K562 (cell line): ENCODE measurements at regions not wholly inside any gene's neighbourhood (a gene's known extent, or its start where the extent isn't known, plus 50 kb on each side); places are given as distances from the start of the nearest gene placed in this dataset.

ENCODE experiments used
- CBX5 ChIP-seq: IDR thresholded peaks from 2 replicates; pipeline ENCODE4 v1.6.1; 2014; ENCODE audit warnings: low read depth, borderline replicate concordance
- EZH2 ChIP-seq: IDR thresholded peaks from 2 replicates; pipeline ENCODE4 v1.6.1; 2012; ENCODE audit warnings: low read depth, mild to moderate bottlenecking, inconsistent platforms, low read length, borderline replicate concordance
- MTA1 ChIP-seq: fragments of 450-650 bp; IDR thresholded peaks from 2 replicates; pipeline ENCODE4 v1.6.1; 2017; ENCODE audit warnings: borderline replicate concordance
- TF ChIP-seq, protein P1 (sequence below), 3 experiments: IDR thresholded peaks in 2 of 3; conservative IDR thresholded peaks in 1 of 3; 2 replicates each; pipeline ENCODE4 v1.5.1; 2011 to 2012; ENCODE audit warnings: low read length in 3 of 3, mild to moderate bottlenecking in 3 of 3, control low read depth in 2 of 3, improper control_type of control experiment in 1 of 3, inconsistent platforms in 1 of 3, low read depth in 1 of 3, mixed read lengths in 1 of 3, moderate library complexity in 1 of 3; ENCODE audit not compliant: insufficient read depth in 2 of 3
- TF ChIP-seq, protein P2 (sequence below): fragments of 150-350 bp; conservative IDR thresholded peaks from 2 replicates; pipeline ENCODE4 v1.6.1; 2014; ENCODE audit warnings: low read length
- TF ChIP-seq, protein P3 (sequence below): fragments of 250-450 bp; sonication (Bioruptor Pico); IDR thresholded peaks from 2 replicates; pipeline ENCODE4 v1.8.0; 2021; ENCODE audit warnings: moderate library complexity, mild to moderate bottlenecking, inconsistent platforms

DNA sequence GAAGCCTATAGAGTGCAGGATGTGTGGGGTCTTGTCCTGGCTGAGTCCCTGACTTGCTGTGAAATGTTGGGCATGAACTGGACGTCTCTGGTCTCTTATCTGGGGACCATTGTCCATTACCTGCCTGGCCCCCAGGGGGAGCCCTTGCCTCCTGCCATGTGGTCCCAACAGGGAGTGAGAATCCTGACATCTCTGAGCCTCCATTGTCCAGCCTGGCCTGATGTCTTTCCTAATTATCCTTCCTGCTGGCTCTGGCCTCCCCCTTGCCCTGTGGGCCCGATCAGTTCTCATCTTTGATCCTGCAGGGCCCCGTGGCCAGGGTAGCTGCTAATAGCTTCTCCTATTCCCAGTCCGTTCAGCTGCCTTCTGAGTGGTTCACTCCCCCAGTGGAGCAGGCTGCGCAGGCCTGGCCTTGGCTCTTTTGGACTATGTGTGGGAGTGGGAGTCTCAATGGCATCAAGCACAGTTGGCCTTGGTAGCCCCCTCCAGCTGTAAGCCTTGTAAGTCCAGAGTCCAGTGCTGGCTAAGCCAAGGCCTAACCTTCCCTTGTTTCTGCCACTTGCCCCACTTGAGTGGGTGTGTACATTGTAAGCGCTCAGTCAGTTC is 77.9 kb upstream of the RALY start:
- TF ChIP-seq CBX5: no peak
- TF ChIP-seq, protein P1, sequence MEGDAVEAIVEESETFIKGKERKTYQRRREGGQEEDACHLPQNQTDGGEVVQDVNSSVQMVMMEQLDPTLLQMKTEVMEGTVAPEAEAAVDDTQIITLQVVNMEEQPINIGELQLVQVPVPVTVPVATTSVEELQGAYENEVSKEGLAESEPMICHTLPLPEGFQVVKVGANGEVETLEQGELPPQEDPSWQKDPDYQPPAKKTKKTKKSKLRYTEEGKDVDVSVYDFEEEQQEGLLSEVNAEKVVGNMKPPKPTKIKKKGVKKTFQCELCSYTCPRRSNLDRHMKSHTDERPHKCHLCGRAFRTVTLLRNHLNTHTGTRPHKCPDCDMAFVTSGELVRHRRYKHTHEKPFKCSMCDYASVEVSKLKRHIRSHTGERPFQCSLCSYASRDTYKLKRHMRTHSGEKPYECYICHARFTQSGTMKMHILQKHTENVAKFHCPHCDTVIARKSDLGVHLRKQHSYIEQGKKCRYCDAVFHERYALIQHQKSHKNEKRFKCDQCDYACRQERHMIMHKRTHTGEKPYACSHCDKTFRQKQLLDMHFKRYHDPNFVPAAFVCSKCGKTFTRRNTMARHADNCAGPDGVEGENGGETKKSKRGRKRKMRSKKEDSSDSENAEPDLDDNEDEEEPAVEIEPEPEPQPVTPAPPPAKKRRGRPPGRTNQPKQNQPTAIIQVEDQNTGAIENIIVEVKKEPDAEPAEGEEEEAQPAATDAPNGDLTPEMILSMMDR (IDR thresholded peaks at IDR 0.05 in 2 of 3, conservative IDR thresholded peaks at IDR 0.05 in 1 of 3; ENCODE audit: insufficient read depth in 2 of 3, low read depth in 1 of 3, low read length in 3 of 3): peak; percentile 78 to 93 (median 79)
- TF ChIP-seq, protein P2, sequence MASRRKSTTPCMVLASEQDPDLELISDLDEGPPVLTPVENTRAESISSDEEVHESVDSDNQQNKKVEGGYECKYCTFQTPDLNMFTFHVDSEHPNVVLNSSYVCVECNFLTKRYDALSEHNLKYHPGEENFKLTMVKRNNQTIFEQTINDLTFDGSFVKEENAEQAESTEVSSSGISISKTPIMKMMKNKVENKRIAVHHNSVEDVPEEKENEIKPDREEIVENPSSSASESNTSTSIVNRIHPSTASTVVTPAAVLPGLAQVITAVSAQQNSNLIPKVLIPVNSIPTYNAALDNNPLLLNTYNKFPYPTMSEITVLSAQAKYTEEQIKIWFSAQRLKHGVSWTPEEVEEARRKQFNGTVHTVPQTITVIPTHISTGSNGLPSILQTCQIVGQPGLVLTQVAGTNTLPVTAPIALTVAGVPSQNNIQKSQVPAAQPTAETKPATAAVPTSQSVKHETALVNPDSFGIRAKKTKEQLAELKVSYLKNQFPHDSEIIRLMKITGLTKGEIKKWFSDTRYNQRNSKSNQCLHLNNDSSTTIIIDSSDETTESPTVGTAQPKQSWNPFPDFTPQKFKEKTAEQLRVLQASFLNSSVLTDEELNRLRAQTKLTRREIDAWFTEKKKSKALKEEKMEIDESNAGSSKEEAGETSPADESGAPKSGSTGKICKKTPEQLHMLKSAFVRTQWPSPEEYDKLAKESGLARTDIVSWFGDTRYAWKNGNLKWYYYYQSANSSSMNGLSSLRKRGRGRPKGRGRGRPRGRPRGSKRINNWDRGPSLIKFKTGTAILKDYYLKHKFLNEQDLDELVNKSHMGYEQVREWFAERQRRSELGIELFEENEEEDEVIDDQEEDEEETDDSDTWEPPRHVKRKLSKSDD: no peak
- TF ChIP-seq, protein P3, sequence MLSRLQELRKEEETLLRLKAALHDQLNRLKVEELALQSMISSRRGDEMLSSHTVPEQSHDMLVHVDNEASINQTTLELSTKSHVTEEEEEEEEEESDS: no peak
- TF ChIP-seq MTA1: no peak
- TF ChIP-seq EZH2: no peak
